Kasumi-1 (cell line): ENCODE measurements at regions not wholly inside any gene's neighbourhood (a gene's known extent, or its start where the extent isn't known, plus 50 kb on each side); places are given as distances from the start of the nearest gene placed in this dataset.
"Not testable (repeated sequence)": the region's sequence is repeated elsewhere in the genome, so short reads cannot be mapped to it uniquely, and the experiment has no call there.

ENCODE experiments used
- DNase-seq, 2 experiments: peaks; one replicate each; lab custom pipeline; 2025; lab: John Stamatoyannopoulos, UW

DNA sequence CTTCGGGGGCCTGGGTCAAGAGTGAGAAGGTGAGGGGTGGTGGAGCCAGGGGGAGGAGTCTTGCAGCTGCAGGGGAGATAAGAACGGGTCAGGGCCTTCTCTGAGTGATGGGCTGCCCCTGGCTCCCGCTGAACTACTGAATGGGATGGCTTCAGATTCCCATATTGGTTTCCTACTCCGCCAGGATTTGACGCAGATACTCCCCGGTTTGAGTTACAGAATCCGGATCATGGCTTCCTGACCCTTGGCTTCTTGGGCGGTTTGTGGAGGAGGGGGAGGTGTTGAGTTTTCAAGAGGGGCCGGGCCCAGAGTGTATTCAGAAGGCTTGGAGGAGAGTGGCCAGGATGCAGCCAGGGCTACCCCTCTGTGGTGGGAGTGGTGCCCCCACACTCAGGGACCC, 119.9 kb upstream of the ATP2B2 start:
- DNase-seq = no peak

DNA sequence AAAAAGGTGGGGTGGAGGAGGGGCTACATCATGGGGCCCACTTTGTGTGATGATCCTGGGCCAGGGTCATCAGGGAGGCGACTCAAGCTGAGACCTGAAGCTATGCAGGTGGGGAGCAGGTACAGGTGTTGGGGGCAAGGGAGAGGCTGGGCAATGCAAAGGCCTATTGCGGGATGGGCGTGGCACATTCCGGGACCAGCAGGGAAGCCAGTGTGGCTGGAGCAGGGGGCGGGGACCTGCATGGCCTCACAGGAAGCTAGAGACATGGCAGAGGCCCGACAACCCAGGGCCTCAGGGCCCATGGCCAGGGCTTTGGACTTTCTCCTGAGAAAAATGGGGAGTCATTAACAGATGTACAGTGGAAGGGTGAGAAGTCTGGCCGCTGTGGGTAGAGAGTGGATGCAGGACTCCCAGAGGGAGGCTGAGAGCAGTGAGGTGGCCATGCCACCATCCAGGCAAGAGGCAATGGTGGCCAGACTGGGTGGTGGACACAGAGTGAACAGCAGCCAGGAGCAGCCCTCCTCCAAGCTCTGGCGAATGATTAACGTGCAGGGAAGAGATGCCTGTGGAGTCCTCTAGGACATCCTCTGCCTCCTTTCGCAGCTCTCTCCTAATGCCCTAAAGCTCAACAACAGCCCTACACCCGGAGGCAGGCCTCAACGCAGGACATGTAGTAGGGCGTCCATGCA, 122.6 kb upstream of the ATP2B2 start:
- DNase-seq = no peak

DNA sequence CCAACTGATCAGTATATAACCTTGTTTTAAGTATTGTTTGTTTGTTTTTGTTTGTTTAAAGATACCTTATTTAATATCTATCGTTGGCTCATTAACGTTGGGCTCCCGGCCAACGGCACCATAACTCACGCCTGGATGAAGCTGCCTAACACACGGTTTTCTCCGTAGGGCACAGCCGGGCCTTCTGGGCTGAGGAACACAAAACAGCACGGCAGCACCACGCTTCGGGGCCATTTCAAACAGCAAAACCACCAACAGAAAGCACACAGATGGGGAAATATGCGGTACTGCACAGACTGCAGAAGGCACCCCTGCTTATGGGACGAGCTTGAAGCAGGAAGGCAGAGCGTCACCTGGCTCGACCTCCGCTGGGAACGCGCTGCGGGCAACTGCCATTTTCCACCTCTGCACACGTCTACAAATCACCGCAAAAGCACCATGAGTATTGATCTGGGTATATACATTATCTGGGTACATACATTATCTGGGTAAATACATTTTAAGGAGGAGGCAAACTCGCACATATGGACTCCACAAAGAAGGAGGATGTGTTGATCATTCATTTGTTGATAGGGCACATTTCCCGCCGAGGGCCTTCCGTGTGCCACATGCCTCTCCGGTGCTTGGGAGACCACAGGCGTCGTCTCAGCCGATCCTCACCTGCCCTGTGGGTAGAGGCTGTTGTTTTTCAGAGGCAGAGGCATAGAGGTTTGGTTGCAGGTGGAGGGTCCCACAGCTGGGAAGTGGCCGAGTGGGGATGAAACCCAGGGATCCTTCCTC, 123.7 kb upstream of the ATP2B2 start:
- no peak for DNase-seq

DNA sequence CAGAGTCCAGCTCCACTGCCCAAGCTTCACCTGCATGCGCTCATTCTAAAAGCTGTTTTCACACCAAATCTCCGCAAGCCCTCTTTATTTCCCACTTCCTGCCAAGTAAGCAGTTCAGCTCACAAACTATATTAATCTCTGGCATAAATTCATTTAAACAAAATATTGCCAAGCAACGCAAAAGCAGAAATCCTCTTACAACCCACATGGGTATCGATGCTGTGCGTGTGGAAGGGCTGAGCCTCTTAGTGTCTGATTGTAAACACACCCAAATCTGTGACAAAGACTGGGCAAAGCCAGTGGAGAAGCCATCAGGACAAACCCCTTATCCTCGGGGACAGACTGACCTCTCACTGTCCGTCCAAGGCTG, 124.3 kb upstream of the ATP2B2 start:
- DNase-seq = no peak

DNA sequence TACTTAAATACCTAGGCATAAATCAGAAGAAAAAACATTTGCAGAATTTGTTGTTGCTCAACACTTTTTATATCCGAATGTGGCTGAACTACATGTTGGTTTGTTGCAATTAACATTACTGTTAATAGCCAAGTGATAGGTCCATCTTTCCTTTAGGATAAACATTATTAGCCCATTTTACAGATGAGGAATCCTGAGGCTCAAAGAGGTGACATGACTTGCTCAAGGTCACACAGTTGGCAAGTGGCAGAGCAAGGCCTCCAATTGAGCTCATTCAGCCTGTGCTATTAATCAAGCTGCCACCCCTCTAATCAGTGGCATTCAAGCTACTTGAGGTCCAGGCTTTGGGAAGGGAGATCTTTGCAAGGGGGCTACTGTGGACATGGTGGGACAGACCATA, 125.8 kb upstream of the ATP2B2 start:
- DNase-seq = no peak

DNA sequence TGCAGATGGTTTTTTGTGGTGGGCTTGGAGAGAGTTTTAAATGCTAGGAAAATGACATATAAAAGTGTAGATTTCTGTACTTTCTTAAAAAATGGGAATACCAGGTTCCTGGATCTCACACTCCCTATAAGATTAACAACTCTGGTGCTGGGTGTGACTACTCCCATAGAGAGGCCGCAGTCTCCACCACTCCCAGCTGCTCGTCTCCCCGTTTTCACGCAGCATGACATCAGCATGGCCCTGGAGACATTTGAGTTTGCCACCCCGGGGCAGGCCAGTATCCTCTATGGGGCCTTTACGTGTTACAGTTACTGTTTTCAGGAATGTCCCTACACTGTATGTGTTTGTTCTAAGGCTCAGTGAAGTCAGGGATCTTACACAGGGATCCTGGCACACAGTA, 126.7 kb upstream of the ATP2B2 start:
- no peak for DNase-seq

DNA sequence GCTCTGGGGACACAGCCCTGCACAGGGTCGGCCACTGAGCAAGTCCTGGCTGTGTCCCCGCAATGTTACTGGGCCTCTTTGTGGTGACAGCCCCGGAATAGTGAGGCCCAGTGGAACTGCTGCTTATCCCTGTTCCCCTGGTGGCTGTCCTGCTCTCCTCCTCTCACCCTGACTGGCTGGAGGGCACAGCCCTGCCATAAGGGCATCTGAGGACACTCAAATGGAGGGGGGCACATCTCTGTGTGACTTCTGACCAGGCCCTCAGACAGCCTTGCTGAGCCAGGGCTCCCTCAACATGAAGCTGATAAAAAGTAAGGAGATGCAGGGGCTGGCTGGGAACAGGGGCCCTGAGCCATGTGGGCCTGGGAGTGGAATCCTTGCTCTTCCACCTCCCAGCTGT, 127.4 kb upstream of the ATP2B2 start:
- DNase-seq = no peak

DNA sequence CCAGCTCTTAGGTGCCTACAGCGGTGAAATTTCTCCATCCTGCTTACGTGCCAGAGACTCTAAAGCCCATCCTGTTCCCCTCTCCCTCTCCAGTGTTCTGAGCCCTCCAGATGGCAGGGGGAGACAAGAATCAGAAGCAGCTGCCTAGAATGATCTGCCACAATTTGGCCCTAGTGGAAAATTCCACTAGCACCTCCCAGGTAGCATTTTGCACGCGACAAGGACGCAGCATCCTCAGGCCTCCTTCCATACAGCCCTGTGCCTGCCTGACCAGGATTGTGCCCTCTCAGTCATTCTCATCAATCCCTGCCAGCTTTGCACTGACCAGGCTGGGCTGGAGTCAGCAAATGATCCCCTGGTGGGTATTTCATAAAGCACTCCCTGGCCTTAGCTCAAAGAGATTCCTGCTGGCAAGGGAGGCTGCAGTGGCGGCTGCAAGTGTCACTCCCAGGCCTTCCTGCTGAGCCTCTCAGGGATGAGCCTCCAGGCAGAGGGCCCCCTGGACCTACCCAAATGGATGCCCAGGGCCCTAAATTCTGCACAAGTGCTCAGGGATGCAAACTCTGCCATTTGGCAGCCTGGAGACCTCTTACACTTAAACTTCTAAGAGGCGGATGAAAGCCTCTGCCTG, 130.2 kb upstream of the ATP2B2 start:
- DNase-seq = no peak

DNA sequence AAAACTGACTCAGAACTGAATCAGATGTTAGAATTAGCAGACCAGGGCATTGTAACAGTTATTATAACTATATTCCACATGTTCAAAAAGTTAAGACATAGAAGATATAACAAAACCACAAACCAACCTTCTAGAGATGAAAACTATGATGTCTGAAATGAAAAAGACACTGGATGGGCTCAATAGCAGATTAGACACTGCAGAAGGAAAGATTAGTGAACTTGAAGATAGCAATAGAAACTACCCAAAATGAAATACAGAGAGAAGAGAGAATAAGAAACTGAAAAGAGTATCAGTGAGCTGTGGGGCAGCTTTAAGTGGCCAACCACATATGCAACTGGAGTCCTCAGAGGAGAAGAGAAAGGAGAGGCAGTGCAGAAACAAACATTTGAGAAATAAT, 132.0 kb upstream of the ATP2B2 start:
- no peak for DNase-seq

DNA sequence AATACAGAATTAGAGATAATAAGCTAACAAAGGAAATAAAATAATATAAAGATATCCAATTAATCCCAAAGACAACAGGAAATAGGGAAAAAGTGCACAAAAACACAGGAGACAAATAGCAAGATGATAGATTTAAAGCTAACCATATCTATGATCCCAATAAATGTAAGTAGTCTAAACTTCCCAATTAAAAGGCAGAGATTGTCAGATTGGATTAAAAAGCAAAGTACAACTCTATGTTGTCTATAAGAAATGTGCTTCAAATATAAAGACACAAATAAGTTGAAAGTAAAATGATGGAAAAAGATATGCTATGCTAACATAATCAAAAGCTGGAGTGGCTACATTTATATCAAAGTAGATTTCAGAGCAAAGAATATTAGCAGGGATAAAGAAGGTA, 133.1 kb upstream of the ATP2B2 start:
- DNase-seq = no peak

DNA sequence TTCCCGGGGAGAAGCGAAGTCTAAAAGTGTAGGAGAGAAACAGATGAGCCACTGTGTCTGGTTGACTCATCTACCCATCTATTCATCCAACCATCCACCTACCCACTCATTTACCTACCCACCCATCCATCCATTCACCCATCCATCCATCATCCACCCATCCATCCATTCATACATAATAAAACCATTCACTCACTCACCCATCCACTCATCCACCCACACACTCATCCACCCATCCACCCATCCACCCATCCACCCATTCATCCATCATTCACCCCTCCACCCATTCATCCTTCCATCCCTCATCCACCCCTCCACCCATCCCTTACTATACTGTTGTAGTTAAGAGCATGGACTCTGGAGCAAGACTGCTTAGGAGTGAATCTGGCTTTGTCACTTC, 136.4 kb upstream of the ATP2B2 start:
- no peak for DNase-seq

DNA sequence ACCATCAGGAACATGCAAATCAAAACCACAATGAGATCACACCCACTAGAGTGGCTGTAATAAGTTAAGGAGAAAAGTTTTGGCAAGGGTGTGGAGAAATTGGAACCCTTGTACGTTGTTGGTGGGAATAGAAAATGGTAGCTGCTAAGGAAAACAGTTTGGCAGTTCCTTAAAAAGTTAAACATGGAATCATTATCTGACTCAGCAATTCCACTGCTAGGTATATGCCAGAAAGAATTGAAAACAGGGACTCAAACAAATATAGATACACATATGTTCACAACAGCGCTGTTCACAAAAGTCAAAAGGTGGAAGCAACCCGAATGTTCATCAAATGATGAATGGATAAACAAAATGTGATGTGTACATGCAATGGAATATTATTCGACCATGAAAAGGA, 138.8 kb upstream of the ATP2B2 start:
- no peak for DNase-seq

DNA sequence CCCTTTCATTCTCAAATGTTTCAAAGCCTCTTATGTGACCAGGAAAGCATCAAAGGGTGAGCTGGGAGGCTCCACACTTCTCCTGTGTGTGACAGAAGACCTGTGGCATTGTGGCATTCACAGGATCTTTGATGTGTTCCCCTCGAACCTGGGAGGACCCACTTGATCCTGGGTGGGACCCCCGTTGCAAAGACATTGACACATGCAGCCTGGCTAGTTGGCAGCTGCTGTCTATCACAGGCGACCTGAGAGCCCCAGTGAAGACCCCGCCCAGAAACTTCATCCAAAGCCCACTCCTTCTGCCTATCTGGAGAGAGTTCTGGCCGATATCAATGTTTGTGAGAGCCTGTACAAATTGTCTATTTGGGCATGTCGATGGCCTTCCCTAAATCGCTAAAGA, 140.4 kb upstream of the ATP2B2 start:
- no peak for DNase-seq

DNA sequence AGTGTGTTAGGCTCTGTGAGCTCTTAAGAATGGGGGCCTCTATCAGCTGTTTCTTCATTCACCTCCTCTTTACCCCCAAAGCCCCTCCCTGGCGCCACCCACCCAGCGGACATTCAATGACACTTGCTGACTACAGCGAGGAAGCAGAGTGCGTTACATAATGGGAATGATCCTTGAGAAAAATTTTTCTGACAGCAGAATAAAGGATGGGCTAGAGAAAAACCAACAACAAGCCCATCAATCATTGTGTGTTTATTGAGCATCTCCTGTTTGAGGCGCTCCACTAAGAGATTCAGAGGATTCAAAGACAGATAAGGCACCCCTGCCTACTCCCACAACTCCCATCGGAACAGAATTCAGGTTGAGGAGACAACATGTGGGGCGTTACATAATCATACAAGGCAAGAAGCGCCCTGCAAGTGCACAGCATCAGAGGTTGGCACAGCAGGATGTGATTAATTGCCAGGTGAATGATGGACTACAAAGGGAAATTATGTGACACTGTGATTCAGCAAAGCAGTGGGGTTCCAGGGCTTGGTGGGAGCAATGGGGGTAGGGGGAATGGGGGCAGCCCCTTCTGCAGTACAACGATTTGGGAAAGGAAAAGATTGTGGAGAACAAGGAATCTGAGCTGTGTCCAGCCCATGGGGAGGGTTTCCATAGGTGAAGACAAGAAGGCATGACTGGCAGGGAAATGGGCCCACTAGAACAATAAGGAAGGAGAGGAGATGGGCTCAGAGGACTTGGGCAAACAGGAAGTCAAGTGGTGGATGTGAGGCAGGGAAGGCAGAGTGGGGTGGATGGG, 141.3 kb upstream of the ATP2B2 start:
- DNase-seq = no peak

DNA sequence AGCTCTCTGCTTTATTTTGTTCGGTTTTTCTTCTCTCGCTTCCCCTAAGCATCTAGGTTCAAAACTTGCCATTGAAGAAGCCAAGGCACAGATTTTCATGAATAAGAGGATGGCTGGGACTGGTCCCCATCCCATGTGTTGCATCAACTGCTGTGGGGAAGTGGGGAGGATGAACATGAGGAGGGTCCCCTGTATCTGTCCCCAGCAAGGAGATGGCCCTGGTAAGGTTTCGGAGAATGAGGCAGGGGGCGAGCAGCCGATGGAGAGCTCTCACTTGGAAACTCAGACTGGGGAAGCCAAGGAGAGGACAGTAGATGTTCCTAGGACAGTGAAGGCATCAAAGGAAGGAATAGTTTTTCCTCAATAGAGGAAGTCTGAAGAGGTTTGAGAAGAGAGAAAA, 142.0 kb upstream of the ATP2B2 start:
- DNase-seq = no peak

DNA sequence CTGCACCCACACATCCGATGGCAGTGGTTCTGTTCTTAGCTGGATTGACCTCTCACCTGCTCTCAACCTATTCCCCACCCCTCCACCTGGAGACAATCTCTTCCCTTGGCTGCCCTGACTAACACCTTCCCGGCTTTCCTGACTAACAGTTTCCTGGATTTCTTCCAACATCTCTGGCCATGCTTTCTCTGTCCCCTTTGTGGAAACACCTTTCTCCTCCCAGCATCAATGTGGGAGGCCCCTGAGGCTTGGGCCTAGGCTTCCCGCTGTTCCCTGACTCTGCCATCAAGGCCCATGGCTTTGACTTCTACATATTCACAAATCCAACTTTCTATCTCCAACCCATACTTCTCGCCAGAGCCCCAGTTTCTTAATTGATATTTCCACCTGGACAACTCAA, 142.8 kb upstream of the ATP2B2 start:
- DNase-seq = no peak

DNA sequence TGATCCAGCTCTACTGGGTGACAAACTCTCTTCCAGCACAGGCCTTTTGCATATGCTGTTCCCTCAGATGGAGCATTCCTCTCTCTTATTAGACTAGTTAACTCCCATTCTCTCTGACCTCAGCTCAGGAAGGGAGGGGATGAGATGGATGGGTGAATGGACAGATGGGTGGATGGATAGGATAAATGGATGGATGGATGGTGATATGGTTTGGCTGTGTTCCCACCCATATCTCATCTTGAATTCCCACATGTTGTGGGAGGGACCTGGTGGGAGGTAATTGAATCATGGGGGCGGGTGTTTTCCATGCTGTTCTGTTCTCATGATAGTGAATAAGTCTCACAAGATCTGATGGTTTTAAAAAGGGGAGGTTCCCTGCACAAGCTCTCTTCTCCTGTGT, 144.1 kb upstream of the ATP2B2 start:
- DNase-seq = not testable (repeated sequence)

DNA sequence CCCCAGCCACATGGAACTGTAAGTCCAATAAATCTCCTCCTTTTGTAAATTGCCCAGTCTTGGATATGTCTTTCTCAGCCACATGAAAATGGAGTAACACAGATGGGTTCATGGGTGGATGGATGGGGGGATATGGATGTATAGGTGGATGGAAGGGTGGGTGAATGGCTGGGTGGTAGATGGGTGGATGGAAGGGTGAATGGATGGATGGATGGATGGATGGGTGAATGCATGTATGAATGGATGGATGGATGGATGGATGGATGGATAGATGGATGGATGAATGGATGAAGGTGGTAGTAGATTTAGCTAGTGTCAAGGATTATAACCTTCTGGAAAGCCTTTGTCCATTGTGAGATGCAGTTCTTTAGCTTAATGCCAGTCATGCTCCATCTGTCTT, 146.1 kb upstream of the ATP2B2 start:
- no peak for DNase-seq

DNA sequence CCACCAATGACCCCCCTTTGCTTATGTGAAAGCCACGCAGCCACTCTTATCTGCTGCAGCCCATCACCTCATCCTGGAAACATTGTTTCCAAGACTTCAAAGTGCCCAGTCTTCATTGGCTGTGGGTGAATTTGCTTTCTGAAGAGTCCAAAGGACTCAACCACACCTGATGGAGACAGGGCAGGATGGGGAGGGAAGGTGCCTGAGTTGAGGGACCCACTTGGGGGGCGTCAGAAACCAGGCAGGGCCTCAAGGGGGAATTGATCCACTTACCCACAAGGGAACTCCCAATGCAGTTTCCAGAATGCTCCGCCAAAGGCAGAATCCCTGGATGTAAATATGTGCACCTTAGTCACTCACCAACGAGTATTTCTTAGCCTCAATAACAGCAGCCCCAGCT, 147.9 kb upstream of the ATP2B2 start:
- DNase-seq = no peak

DNA sequence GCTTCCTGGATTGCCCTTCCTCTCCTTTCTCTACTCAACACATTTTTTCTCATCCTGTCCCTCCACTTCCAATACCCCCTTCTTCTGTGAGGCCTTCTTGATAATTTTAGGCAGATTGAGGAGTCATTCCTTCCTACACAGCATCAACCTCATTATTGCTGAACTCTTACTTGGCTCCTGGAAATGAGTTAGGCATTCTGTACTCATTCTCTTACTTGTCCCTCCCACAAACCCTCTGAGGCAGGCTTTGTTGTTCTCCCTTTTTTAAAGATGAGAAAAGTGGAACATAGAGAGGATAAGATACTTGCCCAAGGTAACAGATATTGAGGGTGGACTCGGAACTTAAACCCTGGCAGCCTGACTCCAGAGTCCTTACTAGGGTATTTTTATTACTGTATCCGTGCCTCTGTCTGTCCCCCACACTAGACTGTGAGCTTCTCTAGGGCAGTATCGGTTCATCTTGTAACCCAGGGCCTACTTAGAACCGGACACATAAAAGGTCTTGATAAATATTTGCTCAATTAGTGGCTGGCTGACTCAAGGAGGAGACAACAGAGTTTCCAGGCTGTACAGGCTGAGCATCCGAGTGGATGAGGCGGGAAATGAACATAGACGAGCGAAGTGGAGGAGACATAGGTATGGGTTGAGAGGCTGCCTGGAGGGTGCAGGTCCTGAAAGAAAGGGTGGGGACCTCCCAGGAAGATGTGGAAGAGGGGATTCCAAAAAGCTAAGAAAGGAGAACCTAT, 148.7 kb upstream of the ATP2B2 start:
- no peak for DNase-seq

DNA sequence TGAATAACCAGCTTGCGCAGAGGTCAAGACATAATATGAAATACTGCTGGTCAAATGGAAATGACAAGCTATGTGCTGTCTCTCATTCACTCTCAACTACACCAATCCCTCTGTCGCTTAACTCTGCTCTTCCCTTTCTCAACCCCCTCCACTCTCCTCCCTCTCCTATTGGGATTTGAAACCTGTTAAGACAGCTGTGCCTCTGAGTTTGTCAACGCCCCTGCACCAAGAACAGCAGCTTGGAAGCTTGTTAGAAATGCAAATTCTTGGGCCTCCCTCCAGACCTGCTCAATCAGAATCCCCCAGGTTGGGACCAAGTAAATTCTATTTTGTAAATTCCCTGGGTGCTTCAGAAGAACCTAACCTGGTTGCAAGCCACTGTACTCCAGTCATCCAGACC, 149.7 kb upstream of the ATP2B2 start:
- DNase-seq = no peak

DNA sequence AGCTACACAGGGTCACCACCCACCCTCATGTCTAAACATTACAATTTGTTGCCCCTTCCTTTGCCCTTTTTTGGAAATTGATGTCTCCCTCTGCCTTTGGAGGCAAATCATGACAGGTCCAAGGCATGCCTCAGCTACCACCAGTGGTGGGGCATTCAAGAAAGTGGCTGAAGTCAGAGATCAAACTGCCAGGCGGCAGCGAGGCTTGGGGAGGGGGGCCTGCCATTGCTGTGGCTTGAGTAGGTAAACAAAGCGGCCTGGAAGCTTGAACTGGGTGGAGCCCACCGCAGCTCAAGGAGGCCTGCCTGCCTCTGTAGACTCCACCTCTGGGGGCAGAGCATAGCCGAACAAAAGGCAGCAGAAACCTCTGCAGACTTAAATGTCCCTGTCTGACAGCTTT, 152.0 kb upstream of the ATP2B2 start:
- not testable (repeated sequence) for DNase-seq
